T-helper 1 cell treated with Interleukin-12 subunit alpha and Interleukin-12 subunit beta and Interleukin-4 antibody, amounts not matched to agents 30 ng/mL and 1 ng/mL, for 36 hours (primary cell): ENCODE measurements at regions not wholly inside any gene's neighbourhood (a gene's known extent, or its start where the extent isn't known, plus 50 kb on each side); places are given as distances from the start of the nearest gene placed in this dataset.
"Not testable (repeated sequence)": the region's sequence is repeated elsewhere in the genome, so short reads cannot be mapped to it uniquely, and the experiment has no call there.

Experiments used
- intact Hi-C: fragments of 100-400 bp; cut with micrococcal nuclease; formaldehyde crosslinking; loops from one replicate; pipeline ENCODE4 v1.15.1; 2024

DNA sequence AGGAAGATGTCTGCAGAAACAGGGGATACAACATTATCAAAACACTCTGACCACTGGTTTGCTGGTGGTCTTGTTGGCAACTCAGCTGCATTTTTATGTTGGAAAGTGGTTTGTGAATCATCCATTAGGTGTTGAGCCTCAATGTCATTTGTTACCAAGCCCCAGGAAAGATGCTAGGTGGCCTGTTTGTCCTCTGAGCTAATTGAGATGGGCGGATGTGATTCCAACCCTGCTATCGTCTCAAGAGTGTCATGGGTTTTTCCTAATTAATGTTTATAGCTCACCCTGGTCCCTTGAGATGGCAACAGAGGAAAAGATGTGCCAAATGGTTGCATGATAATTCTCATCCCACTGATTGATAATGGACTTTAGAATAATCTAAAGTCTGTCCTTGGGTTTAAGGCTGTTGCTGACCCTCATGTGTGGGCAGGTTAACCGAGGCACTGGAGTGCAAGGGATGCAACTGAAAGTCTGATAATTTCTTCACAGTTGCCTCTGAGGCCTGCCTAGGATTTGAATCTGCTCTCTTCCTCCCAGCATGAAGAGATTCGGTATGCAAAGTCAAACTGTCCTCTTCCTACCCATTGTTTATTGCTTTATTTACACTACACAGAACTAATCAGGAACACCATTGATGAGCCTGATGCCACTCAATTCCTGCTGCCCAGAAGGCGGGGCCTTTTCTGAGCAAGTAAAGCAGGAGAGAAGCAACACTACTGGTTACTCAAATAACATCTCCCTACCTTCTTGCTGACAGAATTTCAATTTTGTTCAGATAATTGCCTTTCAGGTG lies 166.2 kb upstream of the TBC1D5 start:
- intact Hi-C loops, result no loop called here

DNA sequence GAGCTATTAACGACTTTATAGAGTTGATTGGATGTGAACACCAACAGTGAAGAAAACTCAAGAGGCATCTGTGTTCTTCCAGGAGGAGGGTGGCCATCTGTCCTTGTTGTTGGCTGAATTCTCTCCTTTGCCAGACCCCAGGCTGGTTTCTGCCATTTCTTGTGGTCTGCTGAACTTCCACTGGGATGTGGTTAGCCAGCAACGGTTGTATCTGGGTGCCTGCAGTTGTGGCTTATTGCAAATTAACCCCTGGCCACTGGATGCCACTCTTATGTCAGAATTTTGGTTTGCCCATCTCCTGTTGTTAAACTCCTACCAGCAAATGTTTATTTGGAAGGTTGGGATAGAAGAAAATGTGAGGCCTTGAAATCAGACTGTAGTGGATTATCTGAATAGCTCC lies 163.6 kb upstream of the TBC1D5 start:
- intact Hi-C loops, result no loop called here

DNA sequence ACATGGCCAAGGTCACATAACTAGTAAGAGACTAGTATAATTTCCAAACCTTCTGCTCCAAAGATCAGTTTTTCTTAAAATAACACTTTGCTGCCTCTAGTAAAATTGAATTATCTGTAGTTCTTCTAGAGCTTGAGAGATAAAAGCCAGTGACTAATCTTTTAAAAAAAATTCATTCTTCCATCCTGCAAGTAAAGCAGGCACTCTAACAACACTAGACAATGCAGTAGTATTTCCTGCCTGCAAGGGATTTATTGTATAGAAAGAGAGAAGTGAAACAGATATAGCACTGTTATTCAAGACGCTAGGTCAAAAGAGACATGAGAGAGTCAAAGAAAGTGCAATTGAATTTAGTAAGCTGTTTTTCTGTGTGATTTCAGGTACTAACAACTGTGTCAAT lies 159.5 kb upstream of the TBC1D5 start:
- intact Hi-C loops, result no loop called here

DNA sequence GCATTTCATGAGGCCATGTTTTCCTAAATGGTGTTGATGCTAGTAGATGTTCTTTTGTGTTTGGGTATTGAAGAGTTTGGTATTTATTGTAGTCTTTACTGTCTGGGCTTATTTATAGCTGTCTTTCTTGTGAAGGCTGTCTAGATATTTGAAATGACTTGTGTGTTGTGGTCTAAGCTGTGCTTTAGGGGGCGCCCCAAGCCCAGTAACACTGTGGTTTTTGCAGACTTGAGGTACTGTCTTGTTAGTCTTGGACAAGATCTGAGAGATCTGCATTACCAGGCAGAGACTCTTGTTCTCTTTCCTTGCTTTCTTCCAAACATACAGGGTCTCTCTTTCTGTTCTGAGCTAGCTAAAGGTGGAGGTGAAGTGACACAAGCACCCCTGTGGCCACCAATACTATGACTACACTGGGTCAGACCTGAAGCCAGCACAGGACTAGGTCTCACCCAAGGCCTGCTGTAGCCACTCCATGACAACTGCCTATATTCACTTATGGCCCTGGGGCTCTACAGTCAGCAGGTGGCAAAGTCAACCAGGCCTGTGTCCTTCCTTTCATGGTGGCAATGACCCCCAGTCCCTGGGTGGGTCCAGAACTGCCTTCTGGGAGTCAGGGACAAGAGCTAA lies 152.1 kb upstream of the TBC1D5 start:
- intact Hi-C loops, result loop anchor here (1.0 kb wide), 2 partner anchors 495 to 1094 kb away; no protein-coding TSS in a partner anchor

DNA sequence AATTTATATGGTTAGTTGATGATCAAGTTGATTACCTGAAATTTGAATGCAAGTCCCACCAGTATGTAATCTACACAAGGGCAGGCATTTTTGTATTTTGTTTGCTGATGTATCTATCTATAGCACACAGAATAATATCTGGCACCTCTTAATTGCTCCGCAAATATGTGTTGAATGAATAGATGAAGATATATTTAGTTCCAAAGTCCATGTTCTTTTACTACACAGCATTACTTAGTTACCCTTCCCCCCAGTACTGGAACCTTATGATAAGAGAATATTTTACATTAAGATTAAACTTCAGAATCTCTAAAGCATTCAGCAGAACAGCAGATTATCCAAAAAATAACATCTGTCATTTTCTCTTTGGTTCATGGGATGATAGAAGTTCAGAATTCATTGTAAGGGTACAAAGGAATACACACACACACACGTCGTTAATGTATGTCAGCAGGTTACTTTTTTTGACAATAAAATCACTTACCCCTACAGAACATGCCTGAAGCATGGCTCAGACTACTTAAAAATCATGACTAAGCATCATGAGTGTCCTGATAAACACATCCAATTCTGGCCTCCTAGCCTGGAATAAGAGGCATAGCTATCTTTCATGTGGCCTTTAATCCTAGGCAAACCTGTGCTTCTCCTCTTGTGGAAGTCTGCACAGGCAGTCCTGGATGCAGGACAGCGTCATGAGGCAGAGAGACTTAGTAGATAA lies 148.9 kb upstream of the TBC1D5 start:
- intact Hi-C loops, result no loop called here

DNA sequence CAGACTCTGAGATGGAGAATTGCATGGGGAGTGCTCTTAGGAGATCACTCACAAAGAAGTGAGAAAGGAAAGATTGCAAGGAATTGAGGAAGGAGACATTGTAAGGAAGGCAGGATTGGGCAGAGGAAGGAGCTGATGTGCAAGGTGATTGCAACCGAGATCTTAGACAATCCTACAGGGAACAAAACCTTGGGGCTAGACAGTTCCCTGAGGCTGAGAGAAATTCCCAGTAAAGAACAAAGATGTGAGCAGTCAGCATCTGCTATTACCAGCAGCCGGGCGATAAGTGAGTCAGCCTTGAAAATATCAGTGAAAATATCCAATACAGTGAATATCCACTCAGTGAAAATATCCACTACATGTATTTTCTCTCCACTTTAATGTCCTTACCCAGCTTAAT lies 143.6 kb upstream of the TBC1D5 start:
- intact Hi-C loops, result no loop called here

DNA sequence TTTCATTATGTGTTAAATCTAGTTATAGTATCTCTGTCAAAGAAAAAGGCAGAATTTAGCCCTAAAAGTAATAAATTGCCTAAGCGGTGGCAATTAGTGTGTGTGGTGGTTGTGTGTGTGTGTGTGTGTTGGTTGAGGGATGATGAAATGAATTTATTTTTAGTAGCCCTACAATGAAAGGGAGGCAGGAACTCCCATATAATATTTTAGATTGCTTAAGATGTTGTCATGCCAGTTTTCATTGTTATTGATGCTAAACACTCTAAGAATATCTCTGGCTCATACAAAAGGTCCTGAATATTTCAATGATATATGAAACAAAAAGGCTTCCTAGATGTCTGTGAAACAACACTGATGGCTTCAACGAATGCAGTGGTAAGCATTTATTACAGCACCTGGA lies 140.6 kb upstream of the TBC1D5 start:
- intact Hi-C loops, result no loop called here

DNA sequence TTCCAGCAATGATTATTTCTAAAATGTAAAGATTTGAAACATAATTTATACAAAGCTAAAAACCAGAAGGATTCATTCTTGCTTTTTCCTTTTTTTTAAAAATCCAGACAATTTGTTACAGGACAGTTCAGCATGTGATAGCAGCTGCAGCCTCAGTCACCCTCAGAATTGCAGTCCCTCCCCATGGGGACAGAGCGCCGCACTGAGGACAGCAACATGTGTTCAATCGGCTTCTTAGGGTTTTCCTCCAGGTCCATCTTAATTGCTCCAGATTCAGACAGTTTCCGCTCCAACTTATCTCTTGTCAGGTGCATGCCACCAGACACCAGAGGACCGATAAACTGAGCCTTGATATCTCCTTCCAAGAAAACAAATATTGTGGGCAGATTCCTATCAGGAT lies 134.9 kb upstream of the TBC1D5 start:
- intact Hi-C loops, result no loop called here

DNA sequence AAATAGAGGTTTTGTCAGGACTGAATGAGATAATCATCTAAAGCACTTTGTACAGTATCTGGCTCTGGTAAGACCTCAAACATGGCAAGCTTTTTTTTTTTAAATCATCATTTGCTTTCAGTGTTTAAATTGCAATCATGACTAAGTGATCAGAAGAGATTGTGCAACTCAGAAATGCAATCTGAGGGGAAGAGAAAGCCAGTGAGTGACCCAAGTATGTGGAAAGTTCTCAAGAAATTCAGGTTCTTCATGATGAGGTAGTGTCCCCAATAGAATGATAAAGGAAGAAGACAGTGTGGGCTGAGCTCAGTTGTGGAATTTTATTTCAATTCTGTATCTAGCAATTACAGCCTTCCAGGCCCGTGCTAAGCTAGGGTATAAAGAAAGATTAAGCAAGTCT lies 132.2 kb upstream of the TBC1D5 start:
- intact Hi-C loops, result no loop called here

DNA sequence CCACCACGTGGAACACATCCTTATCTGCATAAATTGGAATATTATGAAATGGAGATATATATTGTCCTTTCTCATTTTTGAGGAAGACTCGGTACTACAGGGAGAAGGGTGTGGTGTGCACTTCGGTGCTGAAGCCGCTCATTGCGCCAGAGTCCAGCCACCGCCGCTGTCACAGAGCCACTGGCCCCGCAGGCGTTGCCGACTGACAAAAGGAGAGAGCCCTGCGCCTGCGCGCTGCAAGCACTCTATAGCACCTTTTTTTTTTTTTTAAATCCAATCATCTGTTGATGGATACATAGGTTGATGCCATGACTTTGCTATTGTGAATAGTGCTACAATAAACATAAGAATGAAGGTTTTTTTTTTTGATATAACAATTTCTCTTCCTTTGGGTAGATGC lies 130.0 kb upstream of the TBC1D5 start:
- intact Hi-C loops, result no loop called here

DNA sequence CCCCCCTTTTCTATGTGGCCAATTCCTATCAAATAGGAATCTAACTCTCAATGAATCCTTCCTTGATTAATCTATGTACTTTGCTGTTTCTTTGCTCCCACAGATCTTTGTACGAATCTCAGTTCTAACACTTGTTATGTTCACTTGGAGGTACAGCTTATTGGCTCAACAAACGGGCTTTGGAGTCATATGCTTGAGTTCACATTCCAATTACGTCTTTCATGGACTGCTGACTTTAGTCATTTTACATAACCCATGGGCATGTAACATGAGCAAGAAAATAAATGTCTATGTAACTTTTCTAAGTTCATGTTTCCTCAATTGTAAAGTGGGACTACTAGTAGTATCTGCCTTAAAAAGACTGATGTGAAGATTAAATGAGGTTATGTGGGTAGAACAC lies 123.2 kb upstream of the TBC1D5 start:
- intact Hi-C loops, result no loop called here

DNA sequence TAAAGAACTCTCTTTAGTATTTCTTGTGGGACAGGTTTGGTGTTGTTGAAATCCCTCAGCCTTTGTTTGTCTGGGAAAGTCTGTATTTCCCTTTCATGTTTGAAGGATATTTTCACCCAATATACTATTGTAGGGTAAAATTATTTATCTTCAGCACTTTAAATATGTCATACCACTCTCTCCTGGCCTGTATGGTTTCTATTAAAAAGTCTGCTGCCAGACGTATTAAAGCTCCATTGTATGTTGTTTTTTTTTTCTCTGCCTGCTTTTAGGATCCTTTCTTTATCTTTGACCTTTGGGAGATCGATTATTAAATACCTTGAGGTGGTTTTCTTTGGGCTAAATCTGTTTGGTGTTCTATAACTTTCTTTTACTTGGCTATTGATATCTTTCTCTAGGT lies 119.0 kb upstream of the TBC1D5 start:
- intact Hi-C loops, result no loop called here

DNA sequence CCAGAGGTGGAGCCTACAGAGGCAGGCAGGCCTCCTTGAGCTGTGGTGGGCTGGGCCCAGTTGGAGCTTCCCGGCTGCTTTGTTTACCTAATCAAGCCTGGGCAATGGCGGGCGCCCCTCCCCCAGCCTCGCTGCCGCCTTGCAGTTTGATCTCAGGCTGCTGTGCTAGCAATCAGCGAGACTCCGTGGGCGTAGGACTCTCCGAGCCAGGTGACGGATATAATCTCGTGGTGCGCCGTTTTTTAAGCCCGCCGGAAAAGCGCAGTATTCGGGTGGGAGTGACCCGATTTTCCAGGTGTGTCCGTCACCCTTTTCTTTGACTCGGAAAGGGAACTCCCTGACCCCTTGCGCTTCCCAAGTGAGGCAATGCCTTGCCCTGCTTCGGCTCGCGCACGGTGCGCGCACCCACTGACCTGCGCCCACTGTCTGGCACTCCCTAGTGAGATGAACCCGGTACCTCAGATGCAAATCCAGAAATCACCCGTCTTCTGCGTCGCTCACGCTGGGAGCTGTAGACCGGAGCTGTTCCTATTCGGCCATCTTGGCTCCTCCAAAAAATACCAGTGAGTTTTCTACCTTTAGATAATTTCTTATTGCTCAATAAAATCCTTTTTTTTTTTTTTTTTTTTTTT lies 118.5 kb upstream of the TBC1D5 start:
- intact Hi-C loops, result not testable (repeated sequence)

DNA sequence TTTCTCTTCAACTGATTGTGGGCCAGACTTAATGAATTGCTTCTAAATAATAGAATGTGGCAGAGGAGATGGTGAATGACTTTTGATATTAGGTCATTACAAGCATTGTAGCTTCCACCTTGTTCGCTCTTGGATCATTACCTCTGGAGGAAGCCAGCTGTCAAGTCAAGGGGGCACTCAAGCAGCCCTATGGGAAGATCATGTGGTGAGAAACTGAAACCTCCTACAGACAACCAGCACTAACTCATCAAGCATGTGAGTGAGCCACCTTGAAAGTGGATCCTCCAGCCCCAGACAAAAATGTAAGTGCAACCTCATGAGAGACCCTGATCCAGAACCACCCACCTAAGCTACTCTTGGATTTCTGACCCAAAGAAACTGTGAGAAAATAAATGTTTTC lies 109.8 kb upstream of the TBC1D5 start:
- intact Hi-C loops, result no loop called here

DNA sequence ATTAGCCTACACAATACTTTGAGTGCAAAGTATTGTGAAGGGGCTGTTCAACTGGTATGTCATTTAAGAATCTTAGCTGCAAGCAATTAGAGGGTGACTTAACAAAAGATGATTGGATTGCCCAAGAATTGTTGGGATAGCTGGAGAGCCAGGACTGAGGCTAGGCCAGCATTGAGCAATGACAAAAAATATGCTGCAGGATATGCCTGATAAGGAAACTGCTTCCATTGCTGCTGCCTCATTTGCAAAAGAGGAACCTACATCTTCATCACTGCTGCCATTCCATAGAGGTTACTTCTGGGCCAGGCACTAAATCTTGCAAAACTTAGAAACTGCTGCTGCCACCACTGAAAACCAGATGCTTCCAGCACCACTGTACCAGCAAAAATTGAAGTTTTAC lies 108.0 kb upstream of the TBC1D5 start:
- intact Hi-C loops, result no loop called here

DNA sequence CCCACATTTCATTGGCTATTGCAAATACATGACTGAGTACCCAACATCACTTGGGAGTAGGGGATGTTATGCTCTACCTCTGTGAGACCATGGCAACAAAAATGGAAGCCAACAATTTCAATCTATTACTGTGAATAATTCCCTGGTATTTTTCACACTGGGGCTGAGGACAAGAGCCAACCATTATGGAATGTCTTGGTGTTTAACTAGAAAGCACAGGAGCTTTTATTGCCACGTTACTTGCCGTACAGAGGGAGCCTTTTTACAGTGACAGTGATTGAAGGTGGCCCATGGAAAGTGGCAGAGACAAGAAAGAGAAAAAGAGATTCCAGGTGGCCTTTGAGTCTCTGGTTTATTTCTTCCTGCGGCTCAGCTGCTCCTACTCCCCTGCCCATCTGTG lies 105.7 kb upstream of the TBC1D5 start:
- intact Hi-C loops, result no loop called here

DNA sequence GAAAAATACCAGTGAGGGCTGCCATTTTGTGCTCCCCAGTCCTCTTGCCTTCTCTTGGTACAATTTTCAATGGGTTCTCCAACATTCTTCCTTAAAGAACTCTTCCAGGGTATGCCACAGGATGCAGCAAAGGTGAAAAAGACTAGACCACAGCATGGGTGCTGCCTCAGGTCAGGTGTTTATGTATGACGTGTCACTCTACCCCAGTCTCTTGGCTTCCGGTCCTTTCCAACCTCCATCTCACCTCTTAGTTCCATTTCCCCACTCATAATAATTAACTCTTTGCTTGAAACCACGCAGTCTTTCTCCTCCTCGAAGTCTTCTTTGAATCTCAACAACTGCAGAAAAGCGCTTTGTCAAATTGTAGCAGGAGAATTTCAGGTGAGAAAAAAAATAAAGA lies 104.7 kb upstream of the TBC1D5 start:
- intact Hi-C loops, result no loop called here

DNA sequence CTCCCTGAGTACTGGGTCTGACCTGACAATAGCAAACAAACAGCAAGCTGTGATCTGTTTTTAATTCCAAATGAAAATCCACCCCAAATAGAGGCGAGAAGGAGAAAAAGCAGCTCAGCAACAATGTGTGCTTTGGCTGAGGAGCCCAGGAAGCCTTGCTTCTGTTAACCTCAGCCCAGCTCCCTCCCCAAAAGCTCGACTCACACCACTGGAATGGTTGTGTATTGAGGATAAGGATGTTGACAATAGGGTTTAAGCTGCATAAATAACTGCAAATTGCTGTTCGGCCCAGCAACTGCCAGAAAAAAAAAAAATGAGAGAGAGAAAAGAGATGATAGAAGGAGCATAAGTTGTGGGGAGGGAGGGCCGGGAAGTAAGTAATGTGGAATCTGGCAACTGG lies 104.0 kb upstream of the TBC1D5 start:
- intact Hi-C loops, result no loop called here

DNA sequence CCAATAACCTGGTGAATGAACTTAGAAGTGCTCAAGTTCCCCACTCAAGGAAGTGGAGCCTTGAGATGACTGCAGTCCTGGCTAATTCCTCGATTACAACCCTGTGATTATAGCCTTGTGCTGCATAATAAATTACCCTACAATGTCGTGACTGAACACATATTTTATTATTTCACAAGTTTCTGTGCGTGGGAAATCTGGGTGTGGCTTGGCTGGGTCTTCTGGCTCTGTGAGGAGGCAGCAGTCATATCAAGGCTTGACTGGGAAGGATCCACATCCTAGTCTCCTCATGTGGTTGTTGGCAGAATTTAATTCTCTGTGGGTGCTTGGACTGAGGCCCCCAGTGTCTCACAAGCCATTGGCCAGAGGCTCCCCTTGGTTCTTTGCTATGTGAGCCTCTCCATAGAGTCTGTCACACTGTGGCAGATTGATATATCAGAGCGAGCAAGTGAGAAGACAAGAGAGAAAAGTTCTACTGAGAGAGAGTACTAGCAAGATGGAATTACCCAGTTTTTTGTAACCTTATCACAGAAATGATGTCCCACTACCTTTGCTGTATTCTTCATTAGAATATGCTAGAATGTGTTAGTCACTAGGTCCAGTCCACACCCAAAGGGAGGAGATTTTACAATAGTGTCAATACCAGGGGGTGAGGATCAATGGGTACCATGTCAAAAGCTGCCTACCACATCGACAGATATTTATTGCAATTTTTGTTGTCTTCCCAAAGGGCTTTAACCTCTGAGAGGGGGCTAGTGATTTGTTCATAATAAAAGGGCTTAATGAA lies 102.8 kb upstream of the TBC1D5 start:
- intact Hi-C loops, result no loop called here

DNA sequence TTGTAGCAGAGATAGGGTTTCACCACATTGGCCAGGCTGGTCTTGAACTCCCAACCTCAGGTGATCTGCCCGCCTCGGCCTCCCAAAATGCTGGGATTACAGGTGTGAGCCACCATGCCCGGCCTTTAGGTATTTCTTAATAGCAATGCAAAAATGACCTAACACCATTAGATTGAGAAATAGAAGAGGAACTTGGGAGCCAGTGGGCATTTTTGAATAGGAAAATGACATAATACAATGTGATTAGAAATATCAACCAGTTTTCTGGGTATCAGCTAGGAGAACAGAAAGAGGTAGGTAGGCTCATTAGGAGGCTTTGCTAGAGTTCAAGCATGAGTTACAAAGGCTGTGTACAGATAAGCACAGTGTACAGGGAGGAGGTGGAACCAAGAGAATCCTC lies 101.8 kb upstream of the TBC1D5 start:
- intact Hi-C loops, result no loop called here

DNA sequence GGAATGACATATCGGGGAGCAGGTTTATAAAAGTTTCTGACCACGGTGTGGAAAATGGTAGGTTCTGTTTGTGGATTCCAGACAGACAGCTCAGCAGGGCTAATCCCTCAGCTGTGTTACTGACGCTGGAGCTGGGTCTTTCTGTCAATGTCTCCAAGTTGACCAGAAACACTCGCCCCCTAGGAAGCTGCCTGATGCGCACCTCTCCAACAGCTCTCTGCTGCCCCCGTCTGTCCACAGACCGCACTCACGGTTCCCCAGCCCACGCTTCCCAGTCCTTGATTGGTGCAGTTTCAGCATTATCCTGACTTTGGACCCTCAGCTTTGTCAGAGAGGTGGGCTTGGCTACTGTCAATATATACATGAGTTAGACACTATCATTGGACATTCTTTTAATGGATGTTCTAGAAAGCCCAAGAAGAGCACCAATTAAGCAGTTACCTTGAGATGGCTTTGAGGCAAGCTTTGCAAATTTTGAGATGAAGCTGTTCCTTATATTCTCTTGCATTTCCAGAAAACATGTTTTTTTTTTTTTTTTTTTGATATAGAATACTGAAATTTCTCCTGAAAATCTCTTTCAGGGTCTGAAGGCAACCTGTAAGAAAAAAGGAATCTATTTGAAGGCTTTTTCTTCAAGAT lies 98.9 kb upstream of the TBC1D5 start:
- intact Hi-C loops, result loop anchor here (1.0 to 2.0 kb wide), 7 partner anchors 99 to 1239 kb away; partner anchors contain the start of gene TBC1D5
